PC-3 (cell line): ENCODE measurements at regions not wholly inside any gene's neighbourhood (a gene's known extent, or its start where the extent isn't known, plus 50 kb on each side); places are given as distances from the start of the nearest gene placed in this dataset.

Experiments
- EZH2 ChIP-seq: fragments of 300-600 bp; sonication (generic); IDR thresholded peaks from one replicate; pipeline ENCODE4 v1.6.1; 2017; ENCODE audit warnings: antibody characterized with exemption, mild to moderate bottlenecking, low read length; ENCODE audit not compliant: unreplicated experiment
- TF ChIP-seq, protein P1 (sequence below): fragments of 300-600 bp; sonication (generic); conservative IDR thresholded peaks from 2 replicates; pipeline ENCODE4 v1.5.1; 2017; ENCODE audit warnings: antibody characterized with exemption, low read depth, mild to moderate bottlenecking, low read length

DNA sequence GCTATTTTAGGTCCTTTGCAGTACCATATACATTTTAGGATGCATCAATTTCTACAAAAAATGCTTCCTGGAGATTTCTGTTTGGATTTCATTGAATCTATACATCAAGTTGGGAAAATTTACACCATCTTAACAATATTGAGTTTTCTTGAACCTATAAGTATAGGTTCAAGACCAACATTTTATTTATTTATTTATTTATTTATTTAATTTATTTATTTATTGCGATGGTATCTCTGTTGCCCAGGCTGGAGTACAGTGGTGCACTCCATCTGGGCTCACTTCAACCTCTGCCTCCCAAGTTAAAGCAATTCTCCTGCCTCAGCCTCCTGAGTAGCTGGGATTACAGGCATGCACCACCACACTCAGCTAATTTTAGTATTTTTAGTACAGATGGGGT lies 125.0 kb upstream of the HS3ST2 start:
- TF ChIP-seq, protein P1, sequence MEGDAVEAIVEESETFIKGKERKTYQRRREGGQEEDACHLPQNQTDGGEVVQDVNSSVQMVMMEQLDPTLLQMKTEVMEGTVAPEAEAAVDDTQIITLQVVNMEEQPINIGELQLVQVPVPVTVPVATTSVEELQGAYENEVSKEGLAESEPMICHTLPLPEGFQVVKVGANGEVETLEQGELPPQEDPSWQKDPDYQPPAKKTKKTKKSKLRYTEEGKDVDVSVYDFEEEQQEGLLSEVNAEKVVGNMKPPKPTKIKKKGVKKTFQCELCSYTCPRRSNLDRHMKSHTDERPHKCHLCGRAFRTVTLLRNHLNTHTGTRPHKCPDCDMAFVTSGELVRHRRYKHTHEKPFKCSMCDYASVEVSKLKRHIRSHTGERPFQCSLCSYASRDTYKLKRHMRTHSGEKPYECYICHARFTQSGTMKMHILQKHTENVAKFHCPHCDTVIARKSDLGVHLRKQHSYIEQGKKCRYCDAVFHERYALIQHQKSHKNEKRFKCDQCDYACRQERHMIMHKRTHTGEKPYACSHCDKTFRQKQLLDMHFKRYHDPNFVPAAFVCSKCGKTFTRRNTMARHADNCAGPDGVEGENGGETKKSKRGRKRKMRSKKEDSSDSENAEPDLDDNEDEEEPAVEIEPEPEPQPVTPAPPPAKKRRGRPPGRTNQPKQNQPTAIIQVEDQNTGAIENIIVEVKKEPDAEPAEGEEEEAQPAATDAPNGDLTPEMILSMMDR: no peak
- no peak for TF ChIP-seq EZH2
